OCI-LY3 (cell line): ENCODE measurements at regions not wholly inside any gene's neighbourhood (a gene's known extent, or its start where the extent isn't known, plus 50 kb on each side); places are given as distances from the start of the nearest gene placed in this dataset.

Source experiments
- EZH2phosphoT487 ChIP-seq: fragments of 200-600 bp; shearing (Covaris generic); IDR thresholded peaks from 2 replicates; pipeline ENCODE4 v1.6.1; 2018; ENCODE audit warnings: antibody characterized with exemption, mixed run types, low read depth
- TF ChIP-seq, protein P1 (sequence below): fragments of 200-600, 300-600 bp; sonication (generic); IDR thresholded peaks from 2 replicates; pipeline ENCODE4 v1.5.1; 2014; ENCODE audit warnings: antibody characterized with exemption, low read length, low read depth

DNA sequence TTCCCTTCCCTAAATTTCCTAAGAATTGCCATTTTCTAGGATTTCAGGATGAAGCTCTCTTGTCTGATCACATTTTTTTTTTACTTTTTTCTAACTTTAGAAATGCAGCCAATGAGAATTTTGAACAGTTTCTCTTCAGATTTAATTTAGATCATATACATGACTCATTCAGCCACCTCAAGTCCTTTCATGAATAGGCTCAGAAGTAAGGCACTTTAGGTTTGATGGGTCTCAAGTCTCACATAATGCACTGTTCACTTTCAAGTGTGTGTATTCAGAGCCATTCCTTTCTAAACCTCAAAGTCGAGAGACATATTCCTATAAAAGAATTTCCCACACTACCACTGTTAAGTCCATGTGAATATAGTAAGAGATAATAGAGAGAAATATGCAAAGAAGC lies 614.1 kb upstream of the VRK2 start:
- TF ChIP-seq, protein P1, sequence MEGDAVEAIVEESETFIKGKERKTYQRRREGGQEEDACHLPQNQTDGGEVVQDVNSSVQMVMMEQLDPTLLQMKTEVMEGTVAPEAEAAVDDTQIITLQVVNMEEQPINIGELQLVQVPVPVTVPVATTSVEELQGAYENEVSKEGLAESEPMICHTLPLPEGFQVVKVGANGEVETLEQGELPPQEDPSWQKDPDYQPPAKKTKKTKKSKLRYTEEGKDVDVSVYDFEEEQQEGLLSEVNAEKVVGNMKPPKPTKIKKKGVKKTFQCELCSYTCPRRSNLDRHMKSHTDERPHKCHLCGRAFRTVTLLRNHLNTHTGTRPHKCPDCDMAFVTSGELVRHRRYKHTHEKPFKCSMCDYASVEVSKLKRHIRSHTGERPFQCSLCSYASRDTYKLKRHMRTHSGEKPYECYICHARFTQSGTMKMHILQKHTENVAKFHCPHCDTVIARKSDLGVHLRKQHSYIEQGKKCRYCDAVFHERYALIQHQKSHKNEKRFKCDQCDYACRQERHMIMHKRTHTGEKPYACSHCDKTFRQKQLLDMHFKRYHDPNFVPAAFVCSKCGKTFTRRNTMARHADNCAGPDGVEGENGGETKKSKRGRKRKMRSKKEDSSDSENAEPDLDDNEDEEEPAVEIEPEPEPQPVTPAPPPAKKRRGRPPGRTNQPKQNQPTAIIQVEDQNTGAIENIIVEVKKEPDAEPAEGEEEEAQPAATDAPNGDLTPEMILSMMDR, result no peak
- TF ChIP-seq EZH2phosphoT487, result no peak
